Epithelial cell of esophagus (primary cell): ENCODE measurements at regions not wholly inside any gene's neighbourhood (a gene's known extent, or its start where the extent isn't known, plus 50 kb on each side); places are given as distances from the start of the nearest gene placed in this dataset.

ENCODE experiments used
- DNase-seq: peaks from one replicate; pipeline ENCODE4 v3.0.0; 2010; ENCODE audit warnings: low read depth
- H3K4me3 ChIP-seq: 2 replicates; pipeline ENCODE4 v1.5.1; 2011; ENCODE audit warnings: mild to moderate bottlenecking, low read length, control low read depth
- TF ChIP-seq, protein P1 (sequence below): IDR thresholded peaks from 2 replicates; pipeline ENCODE4 v1.5.1; 2011; ENCODE audit warnings: low read depth, mild to moderate bottlenecking, low read length, control low read depth, inconsistent platforms; ENCODE audit not compliant: insufficient read depth; ENCODE audit errors: missing control alignments

DNA sequence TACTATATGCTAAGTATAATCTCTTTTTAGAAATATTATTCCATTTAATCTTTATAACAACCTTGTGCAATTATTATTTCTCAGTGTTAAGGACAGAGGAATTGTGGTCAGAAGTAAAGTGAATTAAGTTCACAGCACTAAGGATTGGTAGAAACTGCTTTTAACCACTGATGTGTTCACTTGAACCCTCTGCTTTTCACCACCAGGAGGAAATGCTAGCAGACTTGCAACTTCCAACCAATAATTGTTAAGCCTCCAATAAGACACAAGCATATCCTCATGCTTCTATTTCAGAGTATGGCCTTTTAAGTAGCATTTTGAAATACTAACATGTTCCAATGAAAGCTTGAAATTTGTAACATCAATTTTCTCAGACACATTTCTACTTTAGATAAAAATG is 527.4 kb downstream of the SI start:
- DNase-seq, result no peak
- TF ChIP-seq, protein P1, sequence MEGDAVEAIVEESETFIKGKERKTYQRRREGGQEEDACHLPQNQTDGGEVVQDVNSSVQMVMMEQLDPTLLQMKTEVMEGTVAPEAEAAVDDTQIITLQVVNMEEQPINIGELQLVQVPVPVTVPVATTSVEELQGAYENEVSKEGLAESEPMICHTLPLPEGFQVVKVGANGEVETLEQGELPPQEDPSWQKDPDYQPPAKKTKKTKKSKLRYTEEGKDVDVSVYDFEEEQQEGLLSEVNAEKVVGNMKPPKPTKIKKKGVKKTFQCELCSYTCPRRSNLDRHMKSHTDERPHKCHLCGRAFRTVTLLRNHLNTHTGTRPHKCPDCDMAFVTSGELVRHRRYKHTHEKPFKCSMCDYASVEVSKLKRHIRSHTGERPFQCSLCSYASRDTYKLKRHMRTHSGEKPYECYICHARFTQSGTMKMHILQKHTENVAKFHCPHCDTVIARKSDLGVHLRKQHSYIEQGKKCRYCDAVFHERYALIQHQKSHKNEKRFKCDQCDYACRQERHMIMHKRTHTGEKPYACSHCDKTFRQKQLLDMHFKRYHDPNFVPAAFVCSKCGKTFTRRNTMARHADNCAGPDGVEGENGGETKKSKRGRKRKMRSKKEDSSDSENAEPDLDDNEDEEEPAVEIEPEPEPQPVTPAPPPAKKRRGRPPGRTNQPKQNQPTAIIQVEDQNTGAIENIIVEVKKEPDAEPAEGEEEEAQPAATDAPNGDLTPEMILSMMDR, result no peak
- no peak overlapping the region for H3K4me3 ChIP-seq

DNA sequence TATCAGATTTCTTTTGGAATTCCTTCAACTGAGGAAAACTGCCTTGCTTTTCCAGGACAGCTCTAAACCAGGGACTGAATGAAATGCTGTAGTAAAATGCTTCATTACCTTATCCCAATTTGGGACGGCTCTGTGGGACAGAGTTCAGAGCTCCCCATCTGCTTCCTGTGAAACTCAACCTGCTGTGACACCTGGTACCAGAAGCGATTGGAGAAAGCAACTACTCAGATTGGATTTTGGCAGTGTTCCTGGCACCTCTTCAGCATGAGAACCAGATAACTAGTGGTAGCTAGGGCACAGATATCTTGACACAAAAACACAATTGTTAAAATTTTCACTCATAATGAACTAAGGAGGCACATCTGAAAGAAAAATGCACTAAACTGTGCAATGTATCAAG is 539.1 kb downstream of the SI start:
- DNase-seq, result no peak
- TF ChIP-seq, protein P1, result no peak
- H3K4me3 ChIP-seq, result no peak overlapping the region

DNA sequence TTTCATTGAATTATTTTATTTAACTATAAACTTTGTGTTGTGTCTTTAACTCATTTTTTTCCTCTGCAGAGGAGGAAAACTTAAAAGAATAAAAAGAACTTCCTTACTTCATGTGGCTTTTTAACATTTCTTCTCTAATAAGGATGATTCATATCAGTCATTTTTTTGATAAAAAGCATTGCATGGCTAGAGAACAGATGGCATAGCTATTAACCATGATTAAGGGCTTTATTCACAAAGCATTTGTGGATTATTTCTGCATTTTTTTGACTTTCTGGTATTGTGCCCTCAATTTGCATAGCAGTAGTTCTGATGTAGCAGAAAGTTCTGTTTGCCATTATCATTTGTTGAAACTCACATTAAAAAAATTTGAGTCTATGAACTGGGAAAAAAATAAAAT is 540.8 kb downstream of the SI start:
- H3K4me3 ChIP-seq, result no peak overlapping the region
- TF ChIP-seq, protein P1, result no peak
- no peak for DNase-seq

DNA sequence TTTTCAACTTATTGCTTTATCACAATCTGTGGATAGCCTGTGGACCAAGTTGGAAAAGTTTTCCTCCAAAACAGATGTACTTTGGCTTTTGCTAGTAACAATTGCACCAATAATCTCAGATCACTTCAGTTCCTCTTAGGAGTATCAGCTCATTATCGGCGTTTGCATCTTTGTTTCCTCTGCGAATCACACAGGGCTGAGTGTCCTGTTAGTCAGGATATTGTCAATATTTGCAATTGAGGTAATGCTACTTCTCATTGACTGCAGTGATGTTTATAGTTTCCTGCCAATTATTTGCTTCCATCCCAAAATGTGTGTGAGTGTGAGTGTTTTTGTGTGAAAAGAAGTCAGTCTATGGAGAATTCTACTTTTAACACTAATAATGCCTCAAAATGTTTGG is 545.0 kb downstream of the SI start:
- TF ChIP-seq, protein P1, result no peak
- H3K4me3 ChIP-seq, result no peak overlapping the region
- no peak for DNase-seq

DNA sequence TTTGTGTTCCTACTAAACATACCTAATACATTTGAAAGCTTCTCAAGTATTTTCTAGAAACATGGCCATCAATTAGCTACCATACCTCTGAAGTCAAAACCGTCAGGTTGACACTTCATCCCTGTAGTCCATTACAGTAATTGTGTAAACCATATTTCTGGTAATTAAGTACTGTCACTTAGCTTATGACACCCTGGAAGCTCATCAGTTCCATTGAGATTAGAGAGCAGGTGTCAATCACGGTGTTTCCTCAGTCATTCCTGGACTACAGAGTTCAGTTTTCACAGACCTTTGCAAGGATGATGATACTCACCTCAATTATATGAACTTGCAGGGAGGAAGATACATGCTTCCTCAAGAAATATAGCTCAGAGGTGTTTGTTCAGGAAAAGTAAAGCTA is 552.0 kb downstream of the SI start:
- DNase-seq, result no peak
- TF ChIP-seq, protein P1, result no peak
- H3K4me3 ChIP-seq, result no peak overlapping the region

DNA sequence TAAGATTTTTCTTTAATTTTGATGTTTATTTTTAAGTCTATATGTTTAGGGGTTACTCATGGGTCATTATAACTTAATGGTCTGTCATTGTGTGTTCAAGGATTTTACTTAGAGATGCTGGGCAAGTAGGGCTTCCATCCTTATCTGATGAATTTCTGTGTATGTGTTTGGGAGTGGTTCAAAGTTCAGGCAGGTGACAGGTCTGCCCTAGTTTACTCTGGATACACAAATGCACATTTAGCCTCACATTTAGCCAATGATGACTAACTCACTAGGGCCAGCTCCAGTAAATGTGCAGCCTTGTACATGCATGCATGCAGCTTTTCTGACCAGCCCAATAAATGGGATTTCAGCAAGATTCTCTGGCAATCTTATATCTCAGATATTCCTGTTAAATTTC is 554.1 kb downstream of the SI start:
- TF ChIP-seq, protein P1, result no peak

DNA sequence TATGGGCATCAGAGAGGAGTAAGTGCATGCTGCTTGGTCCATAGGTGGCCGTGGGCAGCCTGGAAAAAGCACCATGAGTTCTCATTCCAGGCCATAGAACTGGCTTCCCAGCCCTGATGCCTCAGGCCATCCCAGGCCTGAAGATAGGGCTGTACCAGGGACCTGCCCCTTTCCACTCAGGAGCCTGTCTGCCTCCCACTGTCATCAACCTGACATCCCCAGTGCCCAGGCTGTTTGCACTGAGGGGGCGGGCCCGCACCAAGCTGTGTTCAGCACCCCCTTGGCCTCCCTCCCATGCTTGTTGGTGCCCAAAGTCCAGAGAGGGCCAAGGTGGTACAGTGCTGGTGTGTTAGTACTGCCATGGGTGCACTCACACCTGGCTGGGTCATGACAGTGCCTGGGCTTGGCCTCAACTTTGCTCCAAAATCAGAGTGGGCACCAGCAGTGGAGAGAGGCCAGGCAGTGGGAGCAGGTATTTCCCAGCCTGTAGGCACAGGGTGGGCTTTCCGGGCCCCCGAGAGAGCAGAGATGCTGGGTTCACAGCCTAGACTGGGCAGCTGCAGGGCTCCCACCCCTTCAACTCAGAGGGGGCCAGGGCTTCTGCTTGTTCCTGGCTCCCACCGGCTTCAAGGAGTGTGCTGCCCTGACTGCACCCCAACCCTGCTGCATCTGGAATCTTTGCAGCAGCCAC is 556.1 kb downstream of the SI start:
- H3K4me3 ChIP-seq, result no peak overlapping the region
- no peak for DNase-seq
- TF ChIP-seq, protein P1, result no peak

More for the DNA sequence above, 554.1 kb downstream of the SI start:
- no peak overlapping the region for H3K4me3 ChIP-seq
- DNase-seq, result no peak
